ENCODE measurements at regions not wholly inside any gene's neighbourhood (a gene's known extent, or its start where the extent isn't known, plus 50 kb on each side); places are given as distances from the start of the nearest gene placed in this dataset.
"Not testable (repeated sequence)": the region's sequence is repeated elsewhere in the genome, so short reads cannot be mapped to it uniquely, and the experiment has no call there.

GRCh38 chr2:58358026-58358425 lies 116.9 kb upstream of the FANCL start:
- no peak overlapping the region for H3K9ac ChIP-seq
- no peaks in the 10 kb centered on the region for H3K9me3 ChIP-seq
- no peaks in the 10 kb centered on the region for H3K36me3 ChIP-seq
- H3K4me1 ChIP-seq = no peaks in the 10 kb centered on the region
- no peaks in the 10 kb centered on the region for H4K20me1 ChIP-seq
- no peak for TF ChIP-seq Cebpa-rat (IDR thresholded peaks at IDR 0.05)
- H3K27ac ChIP-seq = no peak overlapping the region
- H3K27me3 ChIP-seq = no peaks in the 10 kb centered on the region
- H3K4me3 ChIP-seq = no peak overlapping the region
- H3K4me2 ChIP-seq = no peak overlapping the region

GRCh38 chr2:58357521-58357920 lies 116.4 kb upstream of the FANCL start:
- no peaks in the 10 kb centered on the region for H3K27me3 ChIP-seq
- no peak overlapping the region for H3K4me2 ChIP-seq
- no peak for TF ChIP-seq Cebpa-rat (IDR thresholded peaks at IDR 0.05)
- no peaks in the 10 kb centered on the region for H3K9me3 ChIP-seq
- H3K36me3 ChIP-seq = no peaks in the 10 kb centered on the region
- no peak overlapping the region for H3K9ac ChIP-seq
- H3K4me3 ChIP-seq = no peak overlapping the region
- no peaks in the 10 kb centered on the region for H3K4me1 ChIP-seq
- no peaks in the 10 kb centered on the region for H4K20me1 ChIP-seq
- no peak overlapping the region for H3K27ac ChIP-seq

- H3K4me3 ChIP-seq = no peak overlapping the region
- no peak for TF ChIP-seq Cebpa-rat (IDR thresholded peaks at IDR 0.05)
- H3K9ac ChIP-seq = no peak overlapping the region
- H3K27ac ChIP-seq = no peak overlapping the region
- no peaks in the 10 kb centered on the region for H3K27me3 ChIP-seq
- no peaks in the 10 kb centered on the region for H3K9me3 ChIP-seq
- no peaks in the 10 kb centered on the region for H4K20me1 ChIP-seq
- H3K36me3 ChIP-seq = no peaks in the 10 kb centered on the region
- no peak overlapping the region for H3K4me2 ChIP-seq
- peaks cover 10% of the 10 kb centered on the region; the same call in 1 of the 2 replicates for H3K4me1 ChIP-seq
These were observed 113.1 kb upstream of the FANCL start for GRCh38 chr2:58354230-58354629.

GRCh38 chr2:58350484-58350883 lies 109.4 kb upstream of the FANCL start:
- Histone ChIP-seq H3K27me3 (no peaks in the 10 kb centered on the region), H3K4me1 (peaks cover 10% of the 10 kb centered on the region; the same call in 1 of the 2 replicates), H3K9me3 (no peaks in the 10 kb centered on the region), H3K27ac (no peak overlapping the region), H4K20me1 (no peaks in the 10 kb centered on the region), H3K4me3 (no peak overlapping the region), H3K36me3 (no peaks in the 10 kb centered on the region), H3K4me2 (no peak overlapping the region), H3K9ac (no peak overlapping the region)
- no peak for TF ChIP-seq Cebpa-rat (IDR thresholded peaks at IDR 0.05)

- Histone ChIP-seq H3K27me3 (no peaks in the 10 kb centered on the region), H3K4me3 (no peak overlapping the region), H3K4me2 (no peak overlapping the region), H3K9me3 (no peaks in the 10 kb centered on the region), H4K20me1 (no peaks in the 10 kb centered on the region), H3K27ac (no peak overlapping the region), H3K9ac (no peak overlapping the region), H3K4me1 (peaks cover 10% of the 10 kb centered on the region; the same call in 1 of the 2 replicates), H3K36me3 (no peaks in the 10 kb centered on the region)
- no peak for TF ChIP-seq Cebpa-rat (IDR thresholded peaks at IDR 0.05)
These were observed 106.7 kb upstream of the FANCL start for GRCh38 chr2:58347810-58348209.

- Histone ChIP-seq H3K9me3 (no peaks in the 10 kb centered on the region; the same call in 1 of the 2 replicates), H4K20me1 (no peaks in the 10 kb centered on the region), H3K27me3 (no peaks in the 10 kb centered on the region), H3K4me2 (no peak overlapping the region), H3K4me1 (no peaks in the 10 kb centered on the region), H3K36me3 (no peaks in the 10 kb centered on the region), H3K27ac (no peak overlapping the region), H3K9ac (no peak overlapping the region), H3K4me3 (no peak overlapping the region)
- TF ChIP-seq Cebpa-rat (IDR thresholded peaks at IDR 0.05) = no peak
These were observed 99.9 kb upstream of the FANCL start for GRCh38 chr2:58341047-58341446.

- Histone ChIP-seq H3K4me1 (no peaks in the 10 kb centered on the region), H3K4me2 (no peak overlapping the region), H3K27me3 (no peaks in the 10 kb centered on the region), H4K20me1 (no peaks in the 10 kb centered on the region), H3K9ac (no peak overlapping the region), H3K9me3 (no peaks in the 10 kb centered on the region; the same call in 1 of the 2 replicates), H3K27ac (no peak overlapping the region), H3K4me3 (no peak overlapping the region), H3K36me3 (no peaks in the 10 kb centered on the region)
- TF ChIP-seq Cebpa-rat (IDR thresholded peaks at IDR 0.05) = no peak
These were observed 98.6 kb upstream of the FANCL start for GRCh38 chr2:58339548-58340243.

- no peaks in the 10 kb centered on the region for H3K36me3 ChIP-seq
- no peaks in the 10 kb centered on the region for H3K4me1 ChIP-seq
- H3K27me3 ChIP-seq = no peaks in the 10 kb centered on the region
- no peak overlapping the region for H3K27ac ChIP-seq
- H3K4me3 ChIP-seq = no peak overlapping the region
- H3K4me2 ChIP-seq = no peak overlapping the region
- TF ChIP-seq Cebpa-rat (IDR thresholded peaks at IDR 0.05) = no peak
- no peaks in the 10 kb centered on the region; the same call in 1 of the 2 replicates for H3K9me3 ChIP-seq
- H3K9ac ChIP-seq = no peak overlapping the region
- no peaks in the 10 kb centered on the region for H4K20me1 ChIP-seq
These were observed 95.3 kb upstream of the FANCL start for GRCh38 chr2:58336416-58336815.

GRCh38 chr2:58334414-58334813 lies 93.3 kb upstream of the FANCL start:
- no peak for TF ChIP-seq Cebpa-rat (IDR thresholded peaks at IDR 0.05)
- Histone ChIP-seq H3K4me2 (no peak overlapping the region), H3K36me3 (no peaks in the 10 kb centered on the region)

GRCh38 chr2:58325296-58325895 lies 84.3 kb upstream of the FANCL start:
- H3K4me2 ChIP-seq, H3K27ac ChIP-seq, H3K9ac ChIP-seq: not testable (repeated sequence)

More at GRCh38 chr2:58334414-58334813, 93.3 kb upstream of the FANCL start:
- Histone ChIP-seq H3K9me3 (no peaks in the 10 kb centered on the region), H3K4me3 (no peak overlapping the region), H3K4me1 (no peaks in the 10 kb centered on the region), H3K27me3 (no peaks in the 10 kb centered on the region), H4K20me1 (no peaks in the 10 kb centered on the region), H3K27ac (no peak overlapping the region), H3K9ac (no peak overlapping the region)

More at GRCh38 chr2:58325296-58325895, 84.3 kb upstream of the FANCL start:
- not testable (repeated sequence) for H3K4me1 ChIP-seq, H4K20me1 ChIP-seq, H3K4me3 ChIP-seq, H3K36me3 ChIP-seq, H3K9me3 ChIP-seq, H3K27me3 ChIP-seq
